ENCODE measurements at regions not wholly inside any gene's neighbourhood (a gene's known extent, or its start where the extent isn't known, plus 50 kb on each side); places are given as distances from the start of the nearest gene placed in this dataset.
A peak's percentile ranks its signal among the peaks of the same experiment; 100 is the strongest.

DNA sequence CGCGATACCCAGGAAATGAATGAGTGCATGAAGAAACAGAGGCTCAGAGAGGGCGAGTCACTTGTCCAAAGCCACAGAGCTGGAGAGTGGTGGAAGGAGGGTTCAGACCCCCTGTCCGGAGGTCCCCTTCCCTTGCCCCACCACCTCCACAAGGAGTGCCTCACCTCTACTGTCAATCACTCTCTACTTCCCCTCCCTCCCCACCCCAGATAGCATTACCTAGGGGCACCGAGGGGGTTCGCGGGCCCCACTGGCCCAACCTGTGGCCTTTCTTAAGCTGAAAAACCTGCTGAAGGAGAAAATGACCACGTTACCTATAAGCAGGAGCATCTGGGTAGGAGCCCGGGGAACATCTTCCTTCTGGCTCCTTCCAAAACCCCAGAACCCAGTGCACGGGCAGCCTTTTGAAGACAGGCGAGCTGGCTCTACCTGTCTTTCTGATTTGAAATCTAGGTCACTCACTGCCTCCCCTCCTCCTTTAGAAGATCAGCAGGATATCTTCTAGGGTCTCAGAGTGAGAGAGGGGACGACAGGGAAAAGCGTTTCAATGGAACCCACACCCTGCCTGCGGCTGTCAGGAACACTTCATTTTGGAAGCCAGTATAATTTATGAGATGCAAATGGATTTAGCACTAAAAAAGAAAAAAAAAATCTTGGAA, 89.9 kb upstream of the MEF2A start:
- H3K27ac ChIP-seq (replicated peaks): no peak overlapping the region
- no peak for DNase-seq (ENCODE audit: low read depth in 1 of 2, low spot score in 1 of 2)
- TF ChIP-seq SPI1 (IDR thresholded peaks at IDR 0.05; ENCODE audit: borderline replicate concordance, low read depth) (no peak), POLR2AphosphoS5 (IDR thresholded peaks at IDR 0.05; ENCODE audit: low read depth) (no peak), CTCF (IDR thresholded peaks at IDR 0.05; ENCODE audit: insufficient read depth, low read length) (no peak), GABPA (IDR thresholded peaks at IDR 0.05; ENCODE audit: low read depth) (no peak)
- TF ChIP-seq, protein P1, sequence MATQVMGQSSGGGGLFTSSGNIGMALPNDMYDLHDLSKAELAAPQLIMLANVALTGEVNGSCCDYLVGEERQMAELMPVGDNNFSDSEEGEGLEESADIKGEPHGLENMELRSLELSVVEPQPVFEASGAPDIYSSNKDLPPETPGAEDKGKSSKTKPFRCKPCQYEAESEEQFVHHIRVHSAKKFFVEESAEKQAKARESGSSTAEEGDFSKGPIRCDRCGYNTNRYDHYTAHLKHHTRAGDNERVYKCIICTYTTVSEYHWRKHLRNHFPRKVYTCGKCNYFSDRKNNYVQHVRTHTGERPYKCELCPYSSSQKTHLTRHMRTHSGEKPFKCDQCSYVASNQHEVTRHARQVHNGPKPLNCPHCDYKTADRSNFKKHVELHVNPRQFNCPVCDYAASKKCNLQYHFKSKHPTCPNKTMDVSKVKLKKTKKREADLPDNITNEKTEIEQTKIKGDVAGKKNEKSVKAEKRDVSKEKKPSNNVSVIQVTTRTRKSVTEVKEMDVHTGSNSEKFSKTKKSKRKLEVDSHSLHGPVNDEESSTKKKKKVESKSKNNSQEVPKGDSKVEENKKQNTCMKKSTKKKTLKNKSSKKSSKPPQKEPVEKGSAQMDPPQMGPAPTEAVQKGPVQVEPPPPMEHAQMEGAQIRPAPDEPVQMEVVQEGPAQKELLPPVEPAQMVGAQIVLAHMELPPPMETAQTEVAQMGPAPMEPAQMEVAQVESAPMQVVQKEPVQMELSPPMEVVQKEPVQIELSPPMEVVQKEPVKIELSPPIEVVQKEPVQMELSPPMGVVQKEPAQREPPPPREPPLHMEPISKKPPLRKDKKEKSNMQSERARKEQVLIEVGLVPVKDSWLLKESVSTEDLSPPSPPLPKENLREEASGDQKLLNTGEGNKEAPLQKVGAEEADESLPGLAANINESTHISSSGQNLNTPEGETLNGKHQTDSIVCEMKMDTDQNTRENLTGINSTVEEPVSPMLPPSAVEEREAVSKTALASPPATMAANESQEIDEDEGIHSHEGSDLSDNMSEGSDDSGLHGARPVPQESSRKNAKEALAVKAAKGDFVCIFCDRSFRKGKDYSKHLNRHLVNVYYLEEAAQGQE (IDR thresholded peaks at IDR 0.05; ENCODE audit: insufficient replicate concordance, low read depth): no peak
- no peaks in the 10 kb centered on the region for H3K27me3 ChIP-seq (ENCODE audit: insufficient read depth, poor library complexity, severe bottlenecking)
- no peak overlapping the region for H3K4me3 ChIP-seq (replicated peaks; ENCODE audit: insufficient read depth, low read length)

- peak; percentile 49 to 86 for DNase-seq (ENCODE audit: low read depth in 1 of 2, low spot score in 1 of 2)
- H3K4me3 ChIP-seq (replicated peaks; ENCODE audit: insufficient read depth, low read length): no peak overlapping the region
- TF ChIP-seq POLR2AphosphoS5 (IDR thresholded peaks at IDR 0.05; ENCODE audit: low read depth): peak; percentile 68
- no peak for TF ChIP-seq GABPA (IDR thresholded peaks at IDR 0.05; ENCODE audit: low read depth)
- TF ChIP-seq SPI1 (IDR thresholded peaks at IDR 0.05; ENCODE audit: borderline replicate concordance, low read depth): peak; percentile 82; the same call in 1 of the 2 replicates
- no peak for TF ChIP-seq CTCF (IDR thresholded peaks at IDR 0.05; ENCODE audit: insufficient read depth, low read length)
- no peak overlapping the region for H3K27ac ChIP-seq (replicated peaks)
- no peaks in the 10 kb centered on the region for H3K27me3 ChIP-seq (ENCODE audit: insufficient read depth, poor library complexity, severe bottlenecking)
Observed at GRCh38 chr15:99476413-99477222, 89.2 kb upstream of the MEF2A start.

DNA sequence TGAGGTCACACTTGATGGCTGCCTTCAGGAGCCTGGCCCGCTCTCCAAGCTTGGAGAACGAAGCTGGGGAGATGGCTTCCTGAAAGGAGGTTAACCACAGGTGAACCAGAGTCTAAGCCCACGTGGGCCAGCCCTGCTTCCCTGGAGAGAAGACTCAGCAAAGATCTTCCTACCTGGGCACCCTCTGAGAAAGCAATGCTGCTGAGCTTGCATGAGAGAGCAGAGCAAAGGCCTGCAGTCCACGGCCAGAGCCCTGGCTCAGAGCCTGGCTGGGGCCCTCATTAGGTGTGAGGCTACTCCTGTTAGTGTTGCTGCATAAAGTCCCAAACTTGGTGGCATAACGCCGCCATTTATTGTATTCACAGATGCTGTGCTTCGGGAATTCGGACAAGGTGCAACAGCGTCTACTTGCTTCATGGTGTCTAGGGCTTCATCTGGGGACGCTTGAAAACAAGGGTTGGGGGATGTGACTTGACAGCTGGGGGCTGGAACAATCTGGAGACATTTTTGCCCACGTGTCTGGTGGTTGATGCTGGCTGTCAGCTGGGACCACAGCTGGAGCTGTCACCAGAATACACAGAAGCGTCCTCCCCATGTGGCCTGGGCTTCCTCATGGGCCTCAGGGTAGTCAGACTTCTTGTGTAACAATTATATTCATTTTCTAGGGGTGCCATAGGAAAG, 87.9 kb upstream of the MEF2A start:
- H3K27ac ChIP-seq (replicated peaks): no peak overlapping the region
- TF ChIP-seq, protein P1 (IDR thresholded peaks at IDR 0.05; ENCODE audit: insufficient replicate concordance, low read depth): no peak
- no peak for TF ChIP-seq POLR2AphosphoS5 (IDR thresholded peaks at IDR 0.05; ENCODE audit: low read depth)
- TF ChIP-seq CTCF (IDR thresholded peaks at IDR 0.05; ENCODE audit: insufficient read depth, low read length): no peak
- no peak for TF ChIP-seq GABPA (IDR thresholded peaks at IDR 0.05; ENCODE audit: low read depth)
- TF ChIP-seq SPI1 (IDR thresholded peaks at IDR 0.05; ENCODE audit: borderline replicate concordance, low read depth): no peak
- peak; percentile 14 to 23 for DNase-seq (ENCODE audit: low read depth in 1 of 2, low spot score in 1 of 2)
- H3K4me3 ChIP-seq (replicated peaks; ENCODE audit: insufficient read depth, low read length): no peak overlapping the region
- no peaks in the 10 kb centered on the region for H3K27me3 ChIP-seq (ENCODE audit: insufficient read depth, poor library complexity, severe bottlenecking)

Data from HL-60 (cell line).